ENCODE measurements at regions not wholly inside any gene's neighbourhood (a gene's known extent, or its start where the extent isn't known, plus 50 kb on each side); places are given as distances from the start of the nearest gene placed in this dataset.

DNA sequence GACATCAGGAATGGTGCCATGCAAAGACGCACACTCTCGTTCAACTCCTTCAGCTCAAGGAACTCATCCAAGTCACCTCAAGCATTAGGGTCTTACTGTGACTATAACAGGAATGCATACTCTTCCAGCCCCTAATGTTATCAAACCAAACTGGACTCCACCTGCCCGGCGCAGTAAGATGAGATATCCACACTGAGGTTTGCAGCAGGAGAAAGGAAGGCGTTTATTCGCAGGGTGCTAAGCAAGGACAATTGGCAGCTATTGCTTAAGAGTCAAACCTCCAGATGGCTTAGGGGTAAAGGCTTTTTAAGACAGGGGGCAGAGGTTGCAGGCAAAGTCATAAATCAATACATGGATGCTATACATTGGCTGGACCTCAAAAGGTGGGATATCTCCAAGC, 159.4 kb upstream of the TAB2 start:
- H3K4me3 ChIP-seq (ENCODE audit: low read depth, low read length) = no peak overlapping the region
- no peaks in the 10 kb centered on the region for H3K9me3 ChIP-seq (ENCODE audit: severe bottlenecking)
- DNase-seq = no peak
- no peaks in the 10 kb centered on the region for H3K36me3 ChIP-seq
- H3K27me3 ChIP-seq (ENCODE audit: insufficient read depth, low read depth, severe bottlenecking) = no peaks in the 10 kb centered on the region
- TF ChIP-seq, protein P1, sequence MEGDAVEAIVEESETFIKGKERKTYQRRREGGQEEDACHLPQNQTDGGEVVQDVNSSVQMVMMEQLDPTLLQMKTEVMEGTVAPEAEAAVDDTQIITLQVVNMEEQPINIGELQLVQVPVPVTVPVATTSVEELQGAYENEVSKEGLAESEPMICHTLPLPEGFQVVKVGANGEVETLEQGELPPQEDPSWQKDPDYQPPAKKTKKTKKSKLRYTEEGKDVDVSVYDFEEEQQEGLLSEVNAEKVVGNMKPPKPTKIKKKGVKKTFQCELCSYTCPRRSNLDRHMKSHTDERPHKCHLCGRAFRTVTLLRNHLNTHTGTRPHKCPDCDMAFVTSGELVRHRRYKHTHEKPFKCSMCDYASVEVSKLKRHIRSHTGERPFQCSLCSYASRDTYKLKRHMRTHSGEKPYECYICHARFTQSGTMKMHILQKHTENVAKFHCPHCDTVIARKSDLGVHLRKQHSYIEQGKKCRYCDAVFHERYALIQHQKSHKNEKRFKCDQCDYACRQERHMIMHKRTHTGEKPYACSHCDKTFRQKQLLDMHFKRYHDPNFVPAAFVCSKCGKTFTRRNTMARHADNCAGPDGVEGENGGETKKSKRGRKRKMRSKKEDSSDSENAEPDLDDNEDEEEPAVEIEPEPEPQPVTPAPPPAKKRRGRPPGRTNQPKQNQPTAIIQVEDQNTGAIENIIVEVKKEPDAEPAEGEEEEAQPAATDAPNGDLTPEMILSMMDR (IDR thresholded peaks at IDR 0.05; ENCODE audit: low read depth, low read length) = no peak
- no peak overlapping the region for H3K27ac ChIP-seq

- DNase-seq = no peak
- Histone ChIP-seq H3K9me3 (ENCODE audit: severe bottlenecking) (no peaks in the 10 kb centered on the region), H3K4me3 (ENCODE audit: low read depth, low read length) (no peak overlapping the region), H3K27me3 (ENCODE audit: insufficient read depth, low read depth, severe bottlenecking) (no peaks in the 10 kb centered on the region), H3K36me3 (no peaks in the 10 kb centered on the region), H3K27ac (no peak overlapping the region)
- TF ChIP-seq, protein P1 (IDR thresholded peaks at IDR 0.05; ENCODE audit: low read depth, low read length) = no peak
These were observed 156.6 kb upstream of the TAB2 start for GRCh38 chr6:149160943-149161342.

GRCh38 chr6:149162924-149163323, 154.6 kb upstream of the TAB2 start:
- TF ChIP-seq, protein P1 (IDR thresholded peaks at IDR 0.05; ENCODE audit: low read depth, low read length) = no peak
- DNase-seq = no peak
- Histone ChIP-seq H3K4me3 (ENCODE audit: low read depth, low read length) (no peak overlapping the region), H3K36me3 (no peaks in the 10 kb centered on the region), H3K9me3 (ENCODE audit: severe bottlenecking) (no peaks in the 10 kb centered on the region), H3K27ac (no peak overlapping the region), H3K27me3 (ENCODE audit: insufficient read depth, low read depth, severe bottlenecking) (no peaks in the 10 kb centered on the region)

DNA sequence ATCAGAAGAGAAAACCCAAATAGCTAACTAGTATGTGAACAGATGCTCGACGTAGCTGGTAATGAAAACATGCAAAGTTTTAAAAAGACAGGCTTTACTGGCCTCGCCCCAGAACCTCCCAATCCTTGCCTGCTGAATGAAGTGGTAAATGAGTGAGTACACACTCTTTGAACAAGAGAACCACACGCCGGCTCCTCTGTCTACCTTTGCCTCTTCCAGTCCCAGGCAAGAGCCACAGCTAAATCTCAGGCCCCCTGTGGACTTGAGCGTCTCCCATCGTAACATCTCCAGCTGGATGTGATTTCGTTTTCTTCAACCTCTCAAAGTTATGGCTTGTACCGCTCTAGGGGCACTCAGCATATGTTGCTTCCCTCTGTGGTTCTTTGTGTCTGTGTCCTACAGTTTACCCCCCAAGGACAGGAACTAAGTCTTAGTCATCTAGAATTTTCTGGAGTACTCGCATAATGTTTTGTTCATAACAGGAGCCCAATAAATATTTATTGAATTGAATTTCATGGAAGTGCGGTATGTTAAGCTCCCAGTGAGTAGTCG, 153.2 kb upstream of the TAB2 start:
- Histone ChIP-seq H3K27ac (no peak overlapping the region), H3K36me3 (no peaks in the 10 kb centered on the region), H3K4me3 (ENCODE audit: low read depth, low read length) (no peak overlapping the region), H3K27me3 (ENCODE audit: insufficient read depth, low read depth, severe bottlenecking) (no peaks in the 10 kb centered on the region), H3K9me3 (ENCODE audit: severe bottlenecking) (no peaks in the 10 kb centered on the region)
- TF ChIP-seq, protein P1 (IDR thresholded peaks at IDR 0.05; ENCODE audit: low read depth, low read length) = no peak
- DNase-seq = no peak

DNA sequence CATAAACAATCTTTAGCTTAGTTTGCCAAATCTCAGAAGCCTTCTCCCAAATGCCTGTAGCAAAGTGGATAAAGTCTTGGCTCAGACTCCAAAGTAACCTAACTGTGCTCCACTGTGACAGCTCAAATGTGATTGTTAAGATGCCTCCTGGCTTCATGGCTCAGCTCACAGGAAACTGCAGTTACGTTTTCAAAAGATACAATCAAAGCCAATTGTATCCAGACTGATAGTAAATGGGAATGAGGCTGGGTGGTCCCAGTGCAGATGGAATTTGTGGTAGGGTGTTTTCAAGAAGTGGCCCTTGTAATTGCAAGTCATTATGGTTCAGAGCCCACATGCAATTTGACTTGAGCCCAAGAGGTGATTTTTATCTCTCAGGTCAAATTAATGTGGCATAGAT, 151.2 kb upstream of the TAB2 start:
- Histone ChIP-seq H3K4me3 (ENCODE audit: low read depth, low read length) (no peak overlapping the region), H3K27ac (no peak overlapping the region), H3K9me3 (ENCODE audit: severe bottlenecking) (no peaks in the 10 kb centered on the region), H3K36me3 (no peaks in the 10 kb centered on the region), H3K27me3 (ENCODE audit: insufficient read depth, low read depth, severe bottlenecking) (no peaks in the 10 kb centered on the region)
- TF ChIP-seq, protein P1 (IDR thresholded peaks at IDR 0.05; ENCODE audit: low read depth, low read length) = no peak
- DNase-seq = no peak

DNA sequence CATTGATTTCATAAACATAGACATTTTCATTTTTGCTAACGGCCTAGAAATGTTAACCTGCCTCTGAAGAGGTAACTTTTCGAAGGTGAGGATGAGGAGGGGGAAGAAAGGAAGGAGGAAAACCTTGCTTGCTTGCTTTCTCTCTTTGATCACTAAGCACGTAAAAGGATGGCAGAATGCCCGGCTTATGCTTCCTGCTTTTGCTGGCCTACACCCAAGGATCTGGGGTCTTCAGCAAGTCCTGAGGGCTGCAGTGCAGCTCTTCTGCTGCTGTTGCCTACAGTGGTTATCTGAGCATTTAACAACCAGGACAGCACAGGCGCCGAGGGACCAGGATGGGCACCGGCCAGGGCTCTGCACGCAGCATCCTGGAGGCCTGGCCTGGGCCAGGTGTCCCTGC, 150.8 kb upstream of the TAB2 start:
- DNase-seq = no peak
- H3K9me3 ChIP-seq (ENCODE audit: severe bottlenecking) = no peaks in the 10 kb centered on the region
- no peaks in the 10 kb centered on the region for H3K36me3 ChIP-seq
- H3K27ac ChIP-seq = no peak overlapping the region
- H3K27me3 ChIP-seq (ENCODE audit: insufficient read depth, low read depth, severe bottlenecking) = no peaks in the 10 kb centered on the region
- TF ChIP-seq, protein P1 (IDR thresholded peaks at IDR 0.05; ENCODE audit: low read depth, low read length) = no peak
- H3K4me3 ChIP-seq (ENCODE audit: low read depth, low read length) = no peak overlapping the region

All from WERI-Rb-1 (cell line).